Erythroblast (primary cell): ENCODE measurements at regions not wholly inside any gene's neighbourhood (a gene's known extent, or its start where the extent isn't known, plus 50 kb on each side); places are given as distances from the start of the nearest gene placed in this dataset.

Experiments
- DNase-seq, 2 experiments: peaks; one replicate each; lab custom pipeline; 2025; lab: John Stamatoyannopoulos, UW
- GATA1 ChIP-seq: IDR thresholded peaks from 2 replicates; pipeline ENCODE4 v1.6.1; 2011; ENCODE audit warnings: low read depth, mild to moderate bottlenecking, control low read depth, low read length, moderate library complexity
- POLR2A ChIP-seq: IDR thresholded peaks from 2 replicates; pipeline ENCODE4 v1.6.1; 2011; ENCODE audit warnings: mild to moderate bottlenecking, low read length

- no peak for TF ChIP-seq GATA1
- TF ChIP-seq POLR2A, result no peak
- no peak for DNase-seq
Observed at GRCh38 chr2:41720331-41721251, 327.2 kb upstream of the PKDCC start.

- DNase-seq, result no peak
- TF ChIP-seq GATA1, result no peak
- TF ChIP-seq POLR2A, result no peak
Observed at GRCh38 chr2:41722668-41723369, 325.0 kb upstream of the PKDCC start.

GRCh38 chr2:41723526-41723925 is 324.3 kb upstream of the PKDCC start:
- no peak for DNase-seq

GRCh38 chr2:41724465-41724864 is 323.4 kb upstream of the PKDCC start:
- TF ChIP-seq GATA1, result no peak
- TF ChIP-seq POLR2A, result no peak
- no peak for DNase-seq

More at GRCh38 chr2:41723526-41723925, 324.3 kb upstream of the PKDCC start:
- no peak for TF ChIP-seq POLR2A
- TF ChIP-seq GATA1, result no peak

DNA sequence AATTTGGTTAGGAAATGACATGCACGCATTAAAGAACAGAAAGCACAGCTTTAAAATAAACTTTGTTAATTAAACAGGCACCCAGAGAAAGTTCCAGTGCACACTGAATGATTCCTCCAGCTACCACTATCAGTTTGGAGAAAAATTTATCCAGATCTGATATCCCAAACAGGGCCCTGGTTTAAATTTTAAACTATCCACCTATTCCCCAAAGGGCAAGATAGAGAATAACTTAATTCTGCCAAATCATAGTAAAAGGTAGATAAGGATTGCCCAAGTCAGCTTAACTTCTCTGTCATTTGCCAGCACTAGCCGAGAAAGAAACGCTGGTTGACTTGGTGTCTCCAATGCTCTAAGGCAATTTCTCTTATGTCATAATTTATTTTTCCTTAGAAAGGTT is 321.9 kb upstream of the PKDCC start:
- no peak for TF ChIP-seq GATA1
- no peak for TF ChIP-seq POLR2A

DNA sequence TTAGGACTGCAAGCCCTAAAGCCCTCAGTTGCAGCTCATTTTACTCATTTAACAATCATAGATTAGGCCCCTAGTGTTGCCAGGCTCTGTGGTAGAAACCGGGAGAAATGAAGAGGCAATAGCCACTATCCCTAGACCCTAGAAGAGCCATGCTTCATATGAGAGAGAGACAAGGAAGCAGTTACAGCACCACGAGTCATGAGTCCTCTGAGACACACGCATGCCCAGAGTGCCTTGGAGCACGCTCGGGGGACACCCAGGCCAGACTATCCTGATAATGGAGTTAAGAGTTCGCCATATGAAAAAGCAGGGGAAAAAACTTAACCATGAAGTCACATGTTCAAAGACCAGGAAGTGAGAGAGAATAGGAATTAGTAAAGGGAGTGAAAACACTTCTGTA is 321.5 kb upstream of the PKDCC start:
- TF ChIP-seq GATA1, result no peak
- TF ChIP-seq POLR2A, result no peak
- DNase-seq, result no peak

More for the DNA sequence above, 321.9 kb upstream of the PKDCC start:
- no peak for DNase-seq

DNA sequence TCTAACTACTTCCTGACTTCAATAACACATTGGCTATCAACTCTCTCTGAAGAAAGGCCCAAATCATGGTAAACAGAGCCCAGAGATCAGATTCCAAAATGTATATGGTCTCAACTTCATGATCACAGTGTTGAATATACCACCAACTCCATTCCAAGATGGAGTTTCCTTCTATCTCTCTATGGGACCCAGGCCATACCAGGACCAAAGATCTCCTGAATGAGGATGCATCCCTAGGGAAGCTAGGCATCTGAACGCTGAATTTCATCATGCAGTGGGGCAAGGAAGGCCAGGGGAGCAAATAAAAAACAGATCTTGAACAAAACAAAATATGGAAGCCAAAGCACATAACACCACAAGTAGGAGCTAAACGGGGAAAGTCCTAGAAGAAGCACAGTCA is 320.7 kb upstream of the PKDCC start:
- no peak for TF ChIP-seq POLR2A
- TF ChIP-seq GATA1, result no peak
- DNase-seq, result no peak

- TF ChIP-seq GATA1 (no peak), POLR2A (no peak)
- no peak for DNase-seq
Observed at GRCh38 chr2:41727711-41728110, 320.1 kb upstream of the PKDCC start.

- no peak for TF ChIP-seq POLR2A
- no peak for TF ChIP-seq GATA1
Observed at GRCh38 chr2:41728788-41729338, 319.0 kb upstream of the PKDCC start.

GRCh38 chr2:41729800-41730364 is 317.9 kb upstream of the PKDCC start:
- no peak for DNase-seq
- no peak for TF ChIP-seq GATA1
- no peak for TF ChIP-seq POLR2A

More at GRCh38 chr2:41728788-41729338, 319.0 kb upstream of the PKDCC start:
- no peak for DNase-seq

DNA sequence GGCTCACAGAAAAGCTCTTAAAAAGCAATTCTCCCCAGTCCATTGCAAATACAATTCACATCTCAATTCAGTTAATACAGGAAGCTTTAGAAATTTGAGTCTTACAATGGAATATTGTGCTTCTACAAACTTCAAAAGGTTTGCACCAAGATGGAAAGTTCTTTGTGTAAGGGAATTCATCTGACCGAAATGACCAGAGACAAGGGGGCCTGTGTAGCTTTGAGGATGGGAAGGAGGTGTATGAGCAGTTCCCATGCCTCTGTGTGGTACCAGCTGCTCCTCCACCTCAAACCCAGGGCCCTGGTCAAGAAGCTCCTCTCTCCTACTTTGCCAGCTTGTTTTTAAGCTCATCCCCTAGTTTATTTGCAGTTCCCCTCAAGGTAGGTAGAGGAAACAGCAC is 312.8 kb upstream of the PKDCC start:
- DNase-seq, result no peak
- TF ChIP-seq GATA1 (no peak), POLR2A (no peak)

- TF ChIP-seq GATA1, result no peak
- no peak for TF ChIP-seq POLR2A
Observed at GRCh38 chr2:41735476-41735875, 312.3 kb upstream of the PKDCC start.

DNA sequence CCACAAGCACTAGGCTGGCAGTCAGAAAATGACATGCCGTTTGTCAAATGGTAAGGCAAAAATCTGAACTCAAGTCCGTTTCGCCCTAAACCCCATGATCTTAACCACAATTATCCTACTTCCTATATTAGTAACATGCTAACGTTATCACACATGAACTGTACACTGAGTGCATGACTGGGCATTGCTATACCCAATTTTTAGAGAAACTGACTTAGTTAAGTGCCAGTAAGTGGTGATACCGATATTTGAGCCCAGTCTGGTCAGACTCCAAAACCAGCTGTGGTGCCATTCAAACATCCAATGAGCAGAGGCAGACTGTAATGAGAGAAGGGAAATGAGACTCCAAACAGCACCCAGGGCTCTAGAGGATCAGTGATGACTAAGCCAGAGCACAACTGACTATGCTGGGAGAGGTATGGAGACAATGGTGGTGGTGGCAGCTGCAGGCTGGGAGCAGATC is 311.7 kb upstream of the PKDCC start:
- no peak for DNase-seq
- TF ChIP-seq POLR2A (no peak), GATA1 (no peak)

More at GRCh38 chr2:41735476-41735875, 312.3 kb upstream of the PKDCC start:
- no peak for DNase-seq
